DOHH2 (cell line): ENCODE measurements at regions not wholly inside any gene's neighbourhood (a gene's known extent, or its start where the extent isn't known, plus 50 kb on each side); places are given as distances from the start of the nearest gene placed in this dataset.

Source experiments
- CTCF ChIP-seq: fragments of 200-600 bp; sonication (generic); IDR thresholded peaks from one replicate; pipeline ENCODE4 v1.5.1; 2014; ENCODE audit warnings: antibody characterized with exemption, mild to moderate bottlenecking, low read depth, low read length; ENCODE audit not compliant: poor library complexity, severe bottlenecking
- EZH2phosphoT487 ChIP-seq: fragments of 200-600 bp; sonication (generic); IDR thresholded peaks from 2 replicates; pipeline ENCODE4 v1.6.1; 2017; ENCODE audit warnings: borderline replicate concordance, mild to moderate bottlenecking, antibody characterized with exemption, low read length, moderate library complexity, mixed read lengths

- TF ChIP-seq CTCF, result no peak
- TF ChIP-seq EZH2phosphoT487, result no peak
These were observed 1279.5 kb downstream of the CDH12 start for GRCh38 chr5:21573416-21574314.
